DOHH2 (cell line): ENCODE measurements at regions not wholly inside any gene's neighbourhood (a gene's known extent, or its start where the extent isn't known, plus 50 kb on each side); places are given as distances from the start of the nearest gene placed in this dataset.

Experiments used
- EZH2phosphoT487 ChIP-seq: fragments of 200-600 bp; sonication (generic); IDR thresholded peaks from 2 replicates; pipeline ENCODE4 v1.6.1; 2017; ENCODE audit warnings: borderline replicate concordance, mild to moderate bottlenecking, antibody characterized with exemption, low read length, moderate library complexity, mixed read lengths
- TF ChIP-seq, protein P1 (sequence below): fragments of 200-600 bp; sonication (generic); IDR thresholded peaks from one replicate; pipeline ENCODE4 v1.5.1; 2014; ENCODE audit warnings: antibody characterized with exemption, mild to moderate bottlenecking, low read depth, low read length; ENCODE audit not compliant: poor library complexity, severe bottlenecking

- TF ChIP-seq, protein P1, sequence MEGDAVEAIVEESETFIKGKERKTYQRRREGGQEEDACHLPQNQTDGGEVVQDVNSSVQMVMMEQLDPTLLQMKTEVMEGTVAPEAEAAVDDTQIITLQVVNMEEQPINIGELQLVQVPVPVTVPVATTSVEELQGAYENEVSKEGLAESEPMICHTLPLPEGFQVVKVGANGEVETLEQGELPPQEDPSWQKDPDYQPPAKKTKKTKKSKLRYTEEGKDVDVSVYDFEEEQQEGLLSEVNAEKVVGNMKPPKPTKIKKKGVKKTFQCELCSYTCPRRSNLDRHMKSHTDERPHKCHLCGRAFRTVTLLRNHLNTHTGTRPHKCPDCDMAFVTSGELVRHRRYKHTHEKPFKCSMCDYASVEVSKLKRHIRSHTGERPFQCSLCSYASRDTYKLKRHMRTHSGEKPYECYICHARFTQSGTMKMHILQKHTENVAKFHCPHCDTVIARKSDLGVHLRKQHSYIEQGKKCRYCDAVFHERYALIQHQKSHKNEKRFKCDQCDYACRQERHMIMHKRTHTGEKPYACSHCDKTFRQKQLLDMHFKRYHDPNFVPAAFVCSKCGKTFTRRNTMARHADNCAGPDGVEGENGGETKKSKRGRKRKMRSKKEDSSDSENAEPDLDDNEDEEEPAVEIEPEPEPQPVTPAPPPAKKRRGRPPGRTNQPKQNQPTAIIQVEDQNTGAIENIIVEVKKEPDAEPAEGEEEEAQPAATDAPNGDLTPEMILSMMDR = no peak
- no peak for TF ChIP-seq EZH2phosphoT487
Measured at GRCh38 chr6:4705809-4706208, 70.4 kb upstream of the CDYL start.
